ENCODE measurements at regions not wholly inside any gene's neighbourhood (a gene's known extent, or its start where the extent isn't known, plus 50 kb on each side); places are given as distances from the start of the nearest gene placed in this dataset.
"Not testable (repeated sequence)": the region's sequence is repeated elsewhere in the genome, so short reads cannot be mapped to it uniquely, and the experiment has no call there.

GRCh38 chr6:21732032-21732730, 138.6 kb downstream of the SOX4 start:
- H3K9ac ChIP-seq (ENCODE audit: low read length in 2 of 2); H3K36me3 ChIP-seq (ENCODE audit: control insufficient read depth in 2 of 2, insufficient read depth in 2 of 2, low read length in 2 of 2); H3K4me3 ChIP-seq (ENCODE audit: low read length in 2 of 2); H3K4me1 ChIP-seq (ENCODE audit: control insufficient read depth, insufficient read depth, low read length); H3K9me3 ChIP-seq (ENCODE audit: control insufficient read depth in 2 of 2, low read length in 2 of 2); H3K27ac ChIP-seq (ENCODE audit: low read length); H3K27me3 ChIP-seq (ENCODE audit: control insufficient read depth in 1 of 2, insufficient read depth in 2 of 2, low read length in 2 of 2): not testable (repeated sequence)

GRCh38 chr6:21732731-21733130, 139.2 kb downstream of the SOX4 start:
- Histone ChIP-seq H3K36me3 (ENCODE audit: control insufficient read depth in 2 of 2, insufficient read depth in 2 of 2, low read length in 2 of 2) (no peaks in the 10 kb centered on the region), H3K4me1 (ENCODE audit: control insufficient read depth, insufficient read depth, low read length) (peaks cover 6% of the 10 kb centered on the region), H3K9ac (ENCODE audit: low read length in 2 of 2) (no peak overlapping the region), H3K27ac (ENCODE audit: low read length) (no peak overlapping the region), H3K4me3 (ENCODE audit: low read length in 2 of 2) (no peak overlapping the region), H3K9me3 (ENCODE audit: control insufficient read depth in 2 of 2, low read length in 2 of 2) (no peaks in the 10 kb centered on the region), H3K27me3 (ENCODE audit: control insufficient read depth in 1 of 2, insufficient read depth in 2 of 2, low read length in 2 of 2) (no peaks in the 10 kb centered on the region)

- no peak overlapping the region for H3K9ac ChIP-seq (ENCODE audit: low read length in 2 of 2)
These were observed 139.8 kb downstream of the SOX4 start for GRCh38 chr6:21733311-21733710.

GRCh38 chr6:21734204-21734603, 140.7 kb downstream of the SOX4 start:
- H3K9me3 ChIP-seq (ENCODE audit: control insufficient read depth in 2 of 2, low read length in 2 of 2): no peaks in the 10 kb centered on the region
- no peaks in the 10 kb centered on the region for H3K36me3 ChIP-seq (ENCODE audit: control insufficient read depth in 2 of 2, insufficient read depth in 2 of 2, low read length in 2 of 2)
- H3K9ac ChIP-seq (ENCODE audit: low read length in 2 of 2): no peak overlapping the region
- peaks cover 6% of the 10 kb centered on the region for H3K4me1 ChIP-seq (ENCODE audit: control insufficient read depth, insufficient read depth, low read length)
- no peak overlapping the region for H3K4me3 ChIP-seq (ENCODE audit: low read length in 2 of 2)
- no peaks in the 10 kb centered on the region for H3K27me3 ChIP-seq (ENCODE audit: control insufficient read depth in 1 of 2, insufficient read depth in 2 of 2, low read length in 2 of 2)
- H3K27ac ChIP-seq (ENCODE audit: low read length): no peak overlapping the region

More at GRCh38 chr6:21733311-21733710, 139.8 kb downstream of the SOX4 start:
- H3K27ac ChIP-seq (ENCODE audit: low read length): no peak overlapping the region
- H3K4me3 ChIP-seq (ENCODE audit: low read length in 2 of 2): no peak overlapping the region
- no peaks in the 10 kb centered on the region for H3K36me3 ChIP-seq (ENCODE audit: control insufficient read depth in 2 of 2, insufficient read depth in 2 of 2, low read length in 2 of 2)
- H3K9me3 ChIP-seq (ENCODE audit: control insufficient read depth in 2 of 2, low read length in 2 of 2): no peaks in the 10 kb centered on the region
- H3K4me1 ChIP-seq (ENCODE audit: control insufficient read depth, insufficient read depth, low read length): peaks cover 6% of the 10 kb centered on the region
- H3K27me3 ChIP-seq (ENCODE audit: control insufficient read depth in 1 of 2, insufficient read depth in 2 of 2, low read length in 2 of 2): no peaks in the 10 kb centered on the region

GRCh38 chr6:21738180-21739094, 144.9 kb downstream of the SOX4 start:
- Histone ChIP-seq H3K27ac (ENCODE audit: low read length) (no peak overlapping the region), H3K9me3 (ENCODE audit: control insufficient read depth in 2 of 2, low read length in 2 of 2) (no peaks in the 10 kb centered on the region), H3K9ac (ENCODE audit: low read length in 2 of 2) (no peak overlapping the region), H3K4me1 (ENCODE audit: control insufficient read depth, insufficient read depth, low read length) (no peaks in the 10 kb centered on the region), H3K4me3 (ENCODE audit: low read length in 2 of 2) (no peak overlapping the region), H3K36me3 (ENCODE audit: control insufficient read depth in 2 of 2, insufficient read depth in 2 of 2, low read length in 2 of 2) (no peaks in the 10 kb centered on the region), H3K27me3 (ENCODE audit: control insufficient read depth in 1 of 2, insufficient read depth in 2 of 2, low read length in 2 of 2) (no peaks in the 10 kb centered on the region)

GRCh38 chr6:21739241-21739640, 145.7 kb downstream of the SOX4 start:
- Histone ChIP-seq H3K4me3 (ENCODE audit: low read length in 2 of 2) (no peak overlapping the region), H3K27ac (ENCODE audit: low read length) (no peak overlapping the region), H3K27me3 (ENCODE audit: control insufficient read depth in 1 of 2, insufficient read depth in 2 of 2, low read length in 2 of 2) (no peaks in the 10 kb centered on the region), H3K9ac (ENCODE audit: low read length in 2 of 2) (no peak overlapping the region), H3K9me3 (ENCODE audit: control insufficient read depth in 2 of 2, low read length in 2 of 2) (no peaks in the 10 kb centered on the region), H3K4me1 (ENCODE audit: control insufficient read depth, insufficient read depth, low read length) (no peaks in the 10 kb centered on the region), H3K36me3 (ENCODE audit: control insufficient read depth in 2 of 2, insufficient read depth in 2 of 2, low read length in 2 of 2) (no peaks in the 10 kb centered on the region)

- no peaks in the 10 kb centered on the region for H3K9me3 ChIP-seq (ENCODE audit: control insufficient read depth in 2 of 2, low read length in 2 of 2)
- no peaks in the 10 kb centered on the region for H3K36me3 ChIP-seq (ENCODE audit: control insufficient read depth in 2 of 2, insufficient read depth in 2 of 2, low read length in 2 of 2)
- H3K27me3 ChIP-seq (ENCODE audit: control insufficient read depth in 1 of 2, insufficient read depth in 2 of 2, low read length in 2 of 2): no peaks in the 10 kb centered on the region
- H3K27ac ChIP-seq (ENCODE audit: low read length): no peak overlapping the region
- H3K9ac ChIP-seq (ENCODE audit: low read length in 2 of 2): no peak overlapping the region
- H3K4me1 ChIP-seq (ENCODE audit: control insufficient read depth, insufficient read depth, low read length): no peaks in the 10 kb centered on the region
- no peak overlapping the region for H3K4me3 ChIP-seq (ENCODE audit: low read length in 2 of 2)
These were observed 146.3 kb downstream of the SOX4 start for GRCh38 chr6:21739838-21740237.

GRCh38 chr6:21740376-21741124, 147.0 kb downstream of the SOX4 start:
- no peak overlapping the region for H3K27ac ChIP-seq (ENCODE audit: low read length)
- no peak overlapping the region for H3K4me3 ChIP-seq (ENCODE audit: low read length in 2 of 2)
- no peaks in the 10 kb centered on the region for H3K27me3 ChIP-seq (ENCODE audit: control insufficient read depth in 1 of 2, insufficient read depth in 2 of 2, low read length in 2 of 2)
- H3K9ac ChIP-seq (ENCODE audit: low read length in 2 of 2): no peak overlapping the region
- H3K4me1 ChIP-seq (ENCODE audit: control insufficient read depth, insufficient read depth, low read length): no peaks in the 10 kb centered on the region
- H3K36me3 ChIP-seq (ENCODE audit: control insufficient read depth in 2 of 2, insufficient read depth in 2 of 2, low read length in 2 of 2): no peaks in the 10 kb centered on the region
- no peaks in the 10 kb centered on the region for H3K9me3 ChIP-seq (ENCODE audit: control insufficient read depth in 2 of 2, low read length in 2 of 2)

GRCh38 chr6:21741221-21742109, 147.9 kb downstream of the SOX4 start:
- Histone ChIP-seq H3K4me3 (ENCODE audit: low read length in 2 of 2) (no peak overlapping the region), H3K27ac (ENCODE audit: low read length) (no peak overlapping the region), H3K4me1 (ENCODE audit: control insufficient read depth, insufficient read depth, low read length) (no peaks in the 10 kb centered on the region), H3K9ac (ENCODE audit: low read length in 2 of 2) (no peak overlapping the region), H3K9me3 (ENCODE audit: control insufficient read depth in 2 of 2, low read length in 2 of 2) (no peaks in the 10 kb centered on the region), H3K36me3 (ENCODE audit: control insufficient read depth in 2 of 2, insufficient read depth in 2 of 2, low read length in 2 of 2) (no peaks in the 10 kb centered on the region), H3K27me3 (ENCODE audit: control insufficient read depth in 1 of 2, insufficient read depth in 2 of 2, low read length in 2 of 2) (no peaks in the 10 kb centered on the region)

GRCh38 chr6:21742238-21742660, 148.7 kb downstream of the SOX4 start:
- no peaks in the 10 kb centered on the region for H3K36me3 ChIP-seq (ENCODE audit: control insufficient read depth in 2 of 2, insufficient read depth in 2 of 2, low read length in 2 of 2)
- no peaks in the 10 kb centered on the region for H3K27me3 ChIP-seq (ENCODE audit: control insufficient read depth in 1 of 2, insufficient read depth in 2 of 2, low read length in 2 of 2)
- no peaks in the 10 kb centered on the region for H3K4me1 ChIP-seq (ENCODE audit: control insufficient read depth, insufficient read depth, low read length)
- H3K4me3 ChIP-seq (ENCODE audit: low read length in 2 of 2): no peak overlapping the region
- H3K9me3 ChIP-seq (ENCODE audit: control insufficient read depth in 2 of 2, low read length in 2 of 2): no peaks in the 10 kb centered on the region
- H3K9ac ChIP-seq (ENCODE audit: low read length in 2 of 2): no peak overlapping the region
- H3K27ac ChIP-seq (ENCODE audit: low read length): no peak overlapping the region

Data from stomach smooth muscle (tissue), 2 donors.